Gastroesophageal sphincter (tissue), 3 donors: ENCODE measurements at regions not wholly inside any gene's neighbourhood (a gene's known extent, or its start where the extent isn't known, plus 50 kb on each side); places are given as distances from the start of the nearest gene placed in this dataset.

Source experiments
- POLR2AphosphoS5 ChIP-seq: sonication (generic); formaldehyde crosslinking; IDR thresholded peaks from one replicate; pipeline ENCODE4 v1.6.1; 2017; ENCODE audit warnings: antibody characterized with exemption
- TF ChIP-seq, protein P1 (sequence below), 4 experiments: fragments of 200-600 bp in 2 of 4; fragments of 450-650 bp in 2 of 4; sonication (generic) in 1 of 4; IDR thresholded peaks; one replicate each; pipeline ENCODE4 v1.5.1; 2017 to 2019; ENCODE audit warnings: antibody characterized with exemption in 4 of 4, mild to moderate bottlenecking in 2 of 4, moderate library complexity in 2 of 4

DNA sequence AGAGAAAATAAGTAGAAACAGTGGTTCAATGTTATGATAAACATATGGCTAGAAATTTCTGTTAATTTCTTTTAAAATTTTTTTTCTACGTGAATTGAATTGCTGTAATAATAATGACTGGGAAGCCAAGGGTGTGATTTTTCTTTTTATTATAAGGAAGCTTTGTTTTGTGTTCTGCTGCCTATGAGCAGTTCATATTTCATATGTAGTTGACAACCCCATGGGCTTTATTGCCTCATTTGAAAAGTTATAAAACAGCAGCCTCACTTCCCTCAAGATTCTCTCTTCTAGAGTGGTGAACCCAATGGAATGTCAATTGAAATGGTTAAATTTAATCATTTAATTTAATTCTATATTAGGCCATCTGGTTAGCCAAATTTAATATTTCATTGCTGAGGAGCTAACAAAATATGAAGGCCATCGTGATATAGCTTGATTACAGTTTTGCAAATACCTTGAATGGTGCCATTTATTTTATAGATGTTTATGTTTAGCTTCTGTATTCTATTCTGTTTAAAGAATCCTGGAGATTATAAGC lies 72.6 kb upstream of the DOCK10 start:
- TF ChIP-seq, protein P1, sequence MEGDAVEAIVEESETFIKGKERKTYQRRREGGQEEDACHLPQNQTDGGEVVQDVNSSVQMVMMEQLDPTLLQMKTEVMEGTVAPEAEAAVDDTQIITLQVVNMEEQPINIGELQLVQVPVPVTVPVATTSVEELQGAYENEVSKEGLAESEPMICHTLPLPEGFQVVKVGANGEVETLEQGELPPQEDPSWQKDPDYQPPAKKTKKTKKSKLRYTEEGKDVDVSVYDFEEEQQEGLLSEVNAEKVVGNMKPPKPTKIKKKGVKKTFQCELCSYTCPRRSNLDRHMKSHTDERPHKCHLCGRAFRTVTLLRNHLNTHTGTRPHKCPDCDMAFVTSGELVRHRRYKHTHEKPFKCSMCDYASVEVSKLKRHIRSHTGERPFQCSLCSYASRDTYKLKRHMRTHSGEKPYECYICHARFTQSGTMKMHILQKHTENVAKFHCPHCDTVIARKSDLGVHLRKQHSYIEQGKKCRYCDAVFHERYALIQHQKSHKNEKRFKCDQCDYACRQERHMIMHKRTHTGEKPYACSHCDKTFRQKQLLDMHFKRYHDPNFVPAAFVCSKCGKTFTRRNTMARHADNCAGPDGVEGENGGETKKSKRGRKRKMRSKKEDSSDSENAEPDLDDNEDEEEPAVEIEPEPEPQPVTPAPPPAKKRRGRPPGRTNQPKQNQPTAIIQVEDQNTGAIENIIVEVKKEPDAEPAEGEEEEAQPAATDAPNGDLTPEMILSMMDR (IDR thresholded peaks at IDR 0.05), result no peak
- TF ChIP-seq POLR2AphosphoS5, result no peak
